ENCODE measurements at regions not wholly inside any gene's neighbourhood (a gene's known extent, or its start where the extent isn't known, plus 50 kb on each side); places are given as distances from the start of the nearest gene placed in this dataset.

GRCh38 chr2:215769246-215769645 is 244.1 kb downstream of the MREG start:
- TF ChIP-seq EZH2 (IDR thresholded peaks at IDR 0.05; ENCODE audit: insufficient read depth, poor library complexity, severe bottlenecking), result no peak
- no peak for TF ChIP-seq EZH2phosphoT487 (IDR thresholded peaks at IDR 0.05; ENCODE audit: insufficient read depth, low read depth)
